H1 (cell line): ENCODE measurements at regions not wholly inside any gene's neighbourhood (a gene's known extent, or its start where the extent isn't known, plus 50 kb on each side); places are given as distances from the start of the nearest gene placed in this dataset.

Experiments
- CTCF ChIA-PET: fragments of 300-600 bp; sonication (Branson Sonifier 250); formaldehyde crosslinking; loops from one replicate; lab custom pipeline; 2021; ENCODE audit not compliant: partially characterized antibody; lab: Charles Lee
- POLR2A ChIA-PET: fragments of 300-600 bp; sonication (Branson Sonifier 250); formaldehyde crosslinking; loops from one replicate; lab custom pipeline; 2021; ENCODE audit warnings: inconsistent platforms; ENCODE audit not compliant: partially characterized antibody; lab: Charles Lee
- DNase-seq, 2 experiments: peaks; one replicate each; pipeline versions ENCODE4 v3.0.0 to v3.0.0-alpha.2; 2010 to 2022; ENCODE audit warnings: low spot score in 2 of 2, low read depth in 1 of 2, mixed read lengths in 1 of 2
- FAIRE-seq: peaks from 2 replicates; lab custom pipeline; 2011; peaks lifted over from hg19 to GRCh38; lab: Jason Lieb, UNC
- H2AFZ ChIP-seq: 2 replicates; pipeline ENCODE4 v1.8.1; 2012; ENCODE audit warnings: low read length, inconsistent platforms
- H2AK5ac ChIP-seq: 2 replicates; pipeline ENCODE4 v1.6.1; 2013; ENCODE audit warnings: low read depth, low read length
- H2BK120ac ChIP-seq: replicated peaks from 2 replicates; pipeline ENCODE3; 2013; ENCODE audit warnings: low read depth, low read length, inconsistent platforms
- H2BK12ac ChIP-seq: 2 replicates; pipeline ENCODE4 v1.6.1; 2013; ENCODE audit warnings: low read depth, low read length
- H2BK15ac ChIP-seq: 2 replicates; pipeline ENCODE4 v1.6.1; 2013; ENCODE audit warnings: low read length
- H2BK20ac ChIP-seq: 2 replicates; pipeline ENCODE4 v1.6.1; 2013; ENCODE audit warnings: low read length
- H2BK5ac ChIP-seq: 2 replicates; pipeline ENCODE4 v1.6.1; 2013; ENCODE audit warnings: low read depth, low read length
- H3K14ac ChIP-seq: 2 replicates; pipeline ENCODE4 v1.6.1; 2013; ENCODE audit warnings: inconsistent platforms; ENCODE audit not compliant: insufficient read length
- H3K18ac ChIP-seq: 2 replicates; pipeline ENCODE4 v1.6.1; 2013; ENCODE audit warnings: low read length; ENCODE audit errors: extremely low read depth
- H3K23ac ChIP-seq: 2 replicates; pipeline ENCODE4 v1.6.1; 2013; ENCODE audit warnings: inconsistent platforms; ENCODE audit not compliant: insufficient read length
- H3K23me2 ChIP-seq: 2 replicates; pipeline ENCODE4 v1.6.1; 2013; ENCODE audit warnings: low read depth, low read length
- H3K27ac ChIP-seq: 2 replicates; pipeline ENCODE4 v1.6.1; 2011; ENCODE audit warnings: low read depth, low read length, inconsistent platforms
- H3K27me3 ChIP-seq, 4 experiments: replicated peaks in 1 of 4; 1 replicate in 1 of 4; 2 replicates in 3 of 4; pipeline versions ENCODE4 v1.6.1 to v1.8.1; 2011 to 2013; ENCODE audit warnings: low read length in 3 of 4, mild to moderate bottlenecking in 3 of 4, inconsistent platforms in 2 of 4, mixed read lengths in 2 of 4, moderate library complexity in 1 of 4; ENCODE audit not compliant: control insufficient read depth in 3 of 4, insufficient read depth in 3 of 4; ENCODE audit errors: extremely low read depth in 1 of 4
- H3K36me3 ChIP-seq, 4 experiments: 2 replicates each; pipeline versions ENCODE4 v1.6.1 to v1.8.1; 2011 to 2013; ENCODE audit warnings: mild to moderate bottlenecking in 4 of 4, low read length in 3 of 4, moderate library complexity in 2 of 4, control low read depth in 1 of 4, inconsistent platforms in 1 of 4; ENCODE audit not compliant: insufficient read depth in 4 of 4, control insufficient read depth in 2 of 4
- H3K4ac ChIP-seq: replicated peaks from 2 replicates; pipeline ENCODE3; 2013; ENCODE audit warnings: low read length, low read depth, mixed read lengths, inconsistent platforms; ENCODE audit not compliant: insufficient read length
- H3K4me1 ChIP-seq, 4 experiments: replicated peaks in 1 of 4; 1 replicate in 1 of 4; 2 replicates in 3 of 4; pipeline versions ENCODE4 v1.6.1 to v1.8.1; 2011 to 2013; ENCODE audit warnings: low read length in 3 of 4, inconsistent platforms in 2 of 4, mixed read lengths in 1 of 4; ENCODE audit not compliant: insufficient read depth in 4 of 4, control insufficient read depth in 3 of 4
- H3K4me2 ChIP-seq, 2 experiments: 2 replicates each; pipeline versions ENCODE4 v1.6.1 to v1.8.1; 2011 to 2013; ENCODE audit warnings: low read depth in 2 of 2, low read length in 2 of 2, control low read depth in 1 of 2, inconsistent platforms in 1 of 2, mild to moderate bottlenecking in 1 of 2; ENCODE audit not compliant: insufficient read depth in 1 of 2
- H3K4me3 ChIP-seq, 4 experiments: fragments of 200-600, 300-600 bp in 1 of 4; sonication (generic), shearing (Covaris generic), sonication (Bioruptor Twin) in 1 of 4; 2 replicates each; pipeline versions ENCODE4 v1.5.1 to v1.8.1; 2011 to 2016; ENCODE audit warnings: low read length in 4 of 4, low read depth in 3 of 4, control low read depth in 2 of 4, inconsistent platforms in 2 of 4, mild to moderate bottlenecking in 2 of 4, mixed read lengths in 1 of 4, moderate library complexity in 1 of 4; ENCODE audit not compliant: insufficient read depth in 2 of 4; ENCODE audit errors: extremely low read depth in 1 of 4
- H3K56ac ChIP-seq: replicated peaks from 2 replicates; pipeline ENCODE3; 2013; ENCODE audit warnings: low read depth, mild to moderate bottlenecking, mixed read lengths, low read length, inconsistent platforms; ENCODE audit not compliant: insufficient read length
- H3K79me1 ChIP-seq: 2 replicates; pipeline ENCODE4 v1.6.1; 2013; ENCODE audit warnings: low read depth, low read length, control low read depth
- H3K79me2 ChIP-seq, 2 experiments: 2 replicates each; pipeline versions ENCODE4 v1.6.1 to v1.8.1; 2012 to 2013; ENCODE audit warnings: low read length in 2 of 2, mild to moderate bottlenecking in 2 of 2, inconsistent platforms in 1 of 2; ENCODE audit not compliant: insufficient read depth in 2 of 2, control insufficient read depth in 1 of 2
- H3K9ac ChIP-seq, 4 experiments: replicated peaks in 1 of 4; 1 replicate in 1 of 4; 2 replicates in 3 of 4; pipeline versions ENCODE4 v1.6.1 to v1.8.1; 2011 to 2013; ENCODE audit warnings: low read depth in 3 of 4, low read length in 3 of 4, control low read depth in 2 of 4, mild to moderate bottlenecking in 2 of 4, moderate library complexity in 2 of 4, inconsistent platforms in 1 of 4; ENCODE audit errors: extremely low read depth in 1 of 4
- H3K9me3 ChIP-seq, 2 experiments: 2 replicates each; pipeline versions ENCODE4 v1.6.1 to v1.8.1; 2012 to 2013; ENCODE audit warnings: mild to moderate bottlenecking in 2 of 2, moderate library complexity in 2 of 2, control low read depth in 1 of 2, inconsistent platforms in 1 of 2, low read depth in 1 of 2, low read length in 1 of 2, mixed read lengths in 1 of 2; ENCODE audit not compliant: insufficient read depth in 2 of 2
- H4K20me1 ChIP-seq, 2 experiments: replicated peaks in 1 of 2; 2 replicates each; pipeline versions ENCODE3 to v1.8.1; 2011 to 2013; ENCODE audit warnings: inconsistent platforms in 2 of 2, low read length in 2 of 2, mild to moderate bottlenecking in 1 of 2; ENCODE audit not compliant: insufficient read depth in 2 of 2, control insufficient read depth in 1 of 2
- H4K5ac ChIP-seq: 2 replicates; pipeline ENCODE4 v1.6.1; 2013; ENCODE audit warnings: low read length, low read depth, mixed read lengths, inconsistent platforms; ENCODE audit not compliant: insufficient read length
- H4K8ac ChIP-seq: 2 replicates; pipeline ENCODE4 v1.8.0; 2013; ENCODE audit warnings: mild to moderate bottlenecking, moderate library complexity, low read length, inconsistent platforms; ENCODE audit not compliant: insufficient read depth; ENCODE audit errors: extremely low read depth
- H4K91ac ChIP-seq: replicated peaks from 2 replicates; pipeline ENCODE3; 2013; ENCODE audit warnings: low read length, mixed read lengths, inconsistent platforms; ENCODE audit not compliant: insufficient read length
- BACH1 ChIP-seq: IDR thresholded peaks from 2 replicates; pipeline ENCODE4 v1.6.1; 2012; ENCODE audit warnings: low read length, improper control_type of control experiment
- CBX5 ChIP-seq: fragments of 300-800, 300-1000 bp; sonication (generic); IDR thresholded peaks from 2 replicates; pipeline ENCODE4 v1.7.1; 2016; ENCODE audit warnings: antibody characterized with exemption, low read length, low read depth
- EGR1 ChIP-seq: IDR thresholded peaks from 2 replicates; pipeline ENCODE4 v1.6.1; 2011; ENCODE audit warnings: low read depth, low read length, borderline replicate concordance
- EZH2 ChIP-seq: fragments of 200-600 bp; sonication (generic); IDR thresholded peaks from 2 replicates; pipeline ENCODE4 v1.7.1; 2012; ENCODE audit warnings: low read depth, mild to moderate bottlenecking, moderate library complexity, low read length, inconsistent platforms; ENCODE audit not compliant: severe bottlenecking
- FOSL1 ChIP-seq: IDR thresholded peaks from 2 replicates; pipeline ENCODE4 v1.6.1; 2011; ENCODE audit warnings: mild to moderate bottlenecking, low read depth, low read length, moderate library complexity; ENCODE audit not compliant: insufficient read depth
- HDAC2 ChIP-seq, 2 experiments: fragments of 300-600 bp in 1 of 2; sonication (generic) in 1 of 2; IDR thresholded peaks; 2 replicates each; pipeline ENCODE4 v1.6.1; 2011 to 2012; ENCODE audit warnings: low read depth in 2 of 2, low read length in 2 of 2, mild to moderate bottlenecking in 2 of 2, moderate library complexity in 2 of 2, borderline replicate concordance in 1 of 2, inconsistent platforms in 1 of 2
- HDAC6 ChIP-seq: IDR thresholded peaks from one replicate; pipeline ENCODE4 v1.7.1; 2012; ENCODE audit warnings: low read depth, mild to moderate bottlenecking, inconsistent platforms, low read length, moderate library complexity
- NANOG ChIP-seq: IDR thresholded peaks from 2 replicates; pipeline ENCODE4 v1.6.1; 2011; ENCODE audit warnings: low read length, low read depth, mild to moderate bottlenecking, inconsistent platforms; ENCODE audit not compliant: insufficient read depth, poor library complexity, severe bottlenecking
- POU5F1 ChIP-seq: IDR thresholded peaks from 2 replicates; pipeline ENCODE4 v1.6.1; 2011; ENCODE audit warnings: low read depth, mild to moderate bottlenecking, low read length, moderate library complexity
- RBBP5 ChIP-seq: IDR thresholded peaks from 2 replicates; pipeline ENCODE4 v1.7.1; 2012; ENCODE audit warnings: low read depth, mild to moderate bottlenecking, inconsistent platforms, low read length, moderate library complexity, borderline replicate concordance
- SIN3A ChIP-seq, 2 experiments: IDR thresholded peaks in 1 of 2; conservative IDR thresholded peaks in 1 of 2; 2 replicates each; pipeline ENCODE4 v1.6.1; 2011 to 2012; ENCODE audit warnings: low read length in 2 of 2, improper control_type of control experiment in 1 of 2, low read depth in 1 of 2, mild to moderate bottlenecking in 1 of 2
- SP1 ChIP-seq: IDR thresholded peaks from 2 replicates; pipeline ENCODE4 v1.6.1; 2011; ENCODE audit warnings: low read depth, low read length
- SP2 ChIP-seq: IDR thresholded peaks from 2 replicates; pipeline ENCODE4 v1.6.1; 2012; ENCODE audit warnings: mild to moderate bottlenecking, low read length, inconsistent platforms
- TCF12 ChIP-seq: IDR thresholded peaks from 2 replicates; pipeline ENCODE4 v1.6.1; 2011; ENCODE audit warnings: low read depth, mild to moderate bottlenecking, low read length
- WGBS, 2 experiments: shearing (Covaris generic) in 1 of 2; methylation state at CpG; one replicate each; pipeline versions ENCODE4 v1.1.6 to v1.1.7; 2013 to 2015; ENCODE audit warnings: low lambda C conversion rate in 2 of 2, mixed read lengths in 2 of 2, inconsistent platforms in 1 of 2, low coverage in 1 of 2, missing lambda C conversion rate in 1 of 2; ENCODE audit not compliant: insufficient replicate concordance in 2 of 2, insufficient coverage in 1 of 2, insufficient read length in 1 of 2; ENCODE audit errors: extremely low coverage in 1 of 2, missing lambda C conversion rate in 1 of 2; 5-methylcytosine and 5-hydroxymethylcytosine counted together

DNA sequence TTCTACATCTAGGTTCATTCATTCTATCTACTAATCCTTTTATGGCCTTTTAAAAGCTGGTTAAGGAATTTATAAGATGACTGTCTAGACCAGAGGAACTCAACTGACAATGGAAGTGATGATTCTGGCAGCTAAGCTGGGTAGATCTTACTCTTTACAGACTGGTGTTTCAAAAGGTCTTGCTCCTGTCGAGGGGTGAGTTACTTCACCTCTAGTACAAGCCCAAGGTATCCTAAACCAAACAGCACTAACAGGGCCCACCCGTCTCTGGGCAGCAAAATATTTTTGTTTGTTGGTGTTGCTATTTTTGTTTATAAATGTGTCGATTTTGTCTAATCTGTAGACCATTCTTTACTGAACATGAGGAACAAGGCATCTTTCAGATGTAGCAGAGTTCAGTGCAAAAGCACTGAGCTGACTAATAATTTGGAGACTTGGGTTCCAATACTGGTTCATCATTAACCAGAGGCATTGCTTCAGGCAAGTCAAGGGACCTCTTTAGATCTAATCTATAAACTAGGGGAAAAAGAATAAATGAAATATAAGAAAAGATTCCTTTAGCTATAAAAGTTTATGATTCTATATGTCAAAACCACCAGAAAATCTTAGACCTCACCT is 90.3 kb upstream of the FRG1 start:
- no peak overlapping the region for H4K8ac ChIP-seq
- POLR2A ChIA-PET, result no interaction called here
- no peak overlapping the region for H3K56ac ChIP-seq
- H2BK120ac ChIP-seq, result no peak overlapping the region
- H3K4me3 ChIP-seq, result no peak overlapping the region
- H3K27me3 ChIP-seq, result no peaks in the 10 kb centered on the region
- H3K14ac ChIP-seq, result no peak overlapping the region
- H2BK5ac ChIP-seq, result no peak overlapping the region
- H3K27ac ChIP-seq, result no peak overlapping the region
- H3K18ac ChIP-seq, result no peak overlapping the region
- TF ChIP-seq RBBP5 (no peak), HDAC2 (IDR thresholded peaks at IDR 0.05; ENCODE audit: borderline replicate concordance in 1 of 2, low read depth in 2 of 2, low read length in 2 of 2) (no peak), CBX5 (no peak), POU5F1 (no peak), TCF12 (no peak), NANOG (no peak), BACH1 (no peak), SP2 (no peak), SP1 (no peak), EZH2 (no peak), HDAC6 (no peak), SIN3A (conservative IDR thresholded peaks at IDR 0.05 in 1 of 2, IDR thresholded peaks at IDR 0.05 in 1 of 2; ENCODE audit: low read depth in 1 of 2, low read length in 2 of 2) (no peak), EGR1 (no peak), FOSL1 (no peak)
- H4K5ac ChIP-seq, result no peak overlapping the region
- H3K9me3 ChIP-seq, result peaks cover 10 to 17% of the 10 kb centered on the region in 2 experiments
- H2BK12ac ChIP-seq, result no peak overlapping the region
- no peaks in the 10 kb centered on the region; a peak in 1 of 8 replicates for H3K36me3 ChIP-seq
- H3K4ac ChIP-seq, result no peak overlapping the region
- WGBS, 2 experiments, result 83% methylated on average over 3 of the region's 3 CpGs; no CpG with 5 or more reads in 1 of the 2 experiments
- no peak for DNase-seq
- CTCF ChIA-PET, result interaction anchor here (1.6 kb wide), 1 partner anchor 649 kb away, joined by 4 read pairs; no protein-coding TSS in a partner anchor
- H2AK5ac ChIP-seq, result no peak overlapping the region
- no peak overlapping the region for H3K23ac ChIP-seq
- H3K4me1 ChIP-seq, result no peaks in the 10 kb centered on the region
- H3K79me1 ChIP-seq, result no peaks in the 10 kb centered on the region
- FAIRE-seq, result no peak
- no peaks in the 10 kb centered on the region; the same call in 1 of the 2 replicates for H3K23me2 ChIP-seq
- H3K79me2 ChIP-seq, result no peaks in the 10 kb centered on the region
- H3K4me2 ChIP-seq, result no peak overlapping the region
- H2BK15ac ChIP-seq, result no peak overlapping the region
- H3K9ac ChIP-seq, result no peak overlapping the region
- H4K20me1 ChIP-seq, result no peaks in the 10 kb centered on the region
- no peak overlapping the region for H2AFZ ChIP-seq
- no peak overlapping the region for H2BK20ac ChIP-seq
- no peak overlapping the region for H4K91ac ChIP-seq
